Gastroesophageal sphincter (tissue), 4 donors: ENCODE measurements at regions not wholly inside any gene's neighbourhood (a gene's known extent, or its start where the extent isn't known, plus 50 kb on each side); places are given as distances from the start of the nearest gene placed in this dataset.

ENCODE experiments used
- ATAC-seq: fragments of 150-250 bp; one replicate; pipeline ENCODE4 v1.9.1; 2016; ENCODE audit warnings: mild to moderate bottlenecking, moderate library complexity
- H3K27ac ChIP-seq, 4 donors: fragments of 200-600 bp; sonication (generic) in 3 of 4; 1 replicate in 3 of 4; 2 replicates in 1 of 4; pipeline ENCODE4 v1.5.1; 2016 to 2019
- H3K27me3 ChIP-seq: fragments of 200-600 bp; sonication (generic); one replicate; pipeline ENCODE4 v1.5.1; 2019
- H3K36me3 ChIP-seq, 2 donors: fragments of 200-600 bp; sonication (generic); one replicate each; pipeline ENCODE4 v1.5.1; 2019; ENCODE audit warnings: control low read depth in 1 of 2
- H3K4me1 ChIP-seq, 3 donors: fragments of 200-600 bp; sonication (generic); 1 replicate in 2 of 3; 2 replicates in 1 of 3; pipeline ENCODE4 v1.5.1; 2016 to 2019; ENCODE audit warnings: control low read depth in 2 of 3
- H3K4me3 ChIP-seq, 2 donors: fragments of 200-600 bp; sonication (generic); one replicate each; pipeline ENCODE4 v1.5.1; 2019; ENCODE audit warnings: mild to moderate bottlenecking in 1 of 2, moderate library complexity in 1 of 2
- H3K9me3 ChIP-seq, 3 donors: fragments of 200-600 bp; sonication (generic); one replicate each; pipeline ENCODE4 v1.5.1; 2017 to 2019; ENCODE audit warnings: control low read depth in 2 of 3
- CTCF ChIP-seq, 4 experiments: fragments of 200-600 bp in 2 of 4; fragments of 450-650 bp in 2 of 4; sonication (generic) in 1 of 4; IDR thresholded peaks; one replicate each; pipeline ENCODE4 v1.5.1; 2017 to 2019; ENCODE audit warnings: antibody characterized with exemption in 4 of 4, mild to moderate bottlenecking in 2 of 4, moderate library complexity in 2 of 4
- EP300 ChIP-seq: sonication (generic); formaldehyde crosslinking; IDR thresholded peaks from one replicate; pipeline ENCODE4 v1.6.1; 2017; ENCODE audit warnings: antibody characterized with exemption, mild to moderate bottlenecking
- POLR2A ChIP-seq, 2 donors: fragments of 450-650 bp; IDR thresholded peaks; one replicate each; pipeline ENCODE4 v1.6.1; 2017; ENCODE audit warnings: antibody characterized with exemption in 2 of 2, mild to moderate bottlenecking in 2 of 2, moderate library complexity in 1 of 2
- POLR2AphosphoS5 ChIP-seq: sonication (generic); formaldehyde crosslinking; IDR thresholded peaks from one replicate; pipeline ENCODE4 v1.6.1; 2017; ENCODE audit warnings: antibody characterized with exemption
- WGBS, 2 donors: methylation state at CpG; one replicate each; pipeline ENCODE4 v1.1.5; 2018; ENCODE audit warnings: low coverage in 1 of 2; 5-methylcytosine and 5-hydroxymethylcytosine counted together

GRCh38 chr2:235218486-235218907 lies 266.7 kb downstream of the SH3BP4 start:
- ATAC-seq: no peak
- WGBS, 2 donors: 80 to 84% methylated on average over 5 to 7 of the region's 10 CpGs
- Histone ChIP-seq H3K27ac (no peak overlapping the region), H3K27me3 (peaks cover 19% of the 10 kb centered on the region), H3K36me3 (no peaks in the 10 kb centered on the region), H3K4me3 (no peak overlapping the region), H3K9me3 (no peaks in the 10 kb centered on the region), H3K4me1 (no peaks in the 10 kb centered on the region)
- TF ChIP-seq CTCF (IDR thresholded peaks at IDR 0.05) (no peak), POLR2AphosphoS5 (no peak), EP300 (no peak), POLR2A (IDR thresholded peaks at IDR 0.05) (no peak)

GRCh38 chr2:235219048-235219447 lies 267.2 kb downstream of the SH3BP4 start:
- H3K4me1 ChIP-seq: no peaks in the 10 kb centered on the region
- peaks cover 16% of the 10 kb centered on the region for H3K27me3 ChIP-seq
- WGBS, 2 donors: 18 to 73% methylated on average over 3 to 4 of the region's 5 CpGs
- H3K27ac ChIP-seq: no peak overlapping the region
- H3K9me3 ChIP-seq: no peaks in the 10 kb centered on the region
- H3K4me3 ChIP-seq: no peak overlapping the region
- no peaks in the 10 kb centered on the region for H3K36me3 ChIP-seq
- TF ChIP-seq POLR2AphosphoS5 (no peak), CTCF (IDR thresholded peaks at IDR 0.05) (no peak), POLR2A (IDR thresholded peaks at IDR 0.05) (no peak), EP300 (no peak)
- ATAC-seq: no peak

- H3K4me1 ChIP-seq: no peaks in the 10 kb centered on the region
- H3K27me3 ChIP-seq: peaks cover 6% of the 10 kb centered on the region
- no peaks in the 10 kb centered on the region for H3K9me3 ChIP-seq
- H3K4me3 ChIP-seq: no peak overlapping the region
- ATAC-seq: no peak
- H3K27ac ChIP-seq: no peak overlapping the region
- WGBS, 2 donors: no CpG with 5 or more reads among the region's 6 CpGs
- TF ChIP-seq POLR2AphosphoS5 (no peak), POLR2A (IDR thresholded peaks at IDR 0.05) (no peak), EP300 (no peak), CTCF (IDR thresholded peaks at IDR 0.05) (no peak)
- no peaks in the 10 kb centered on the region for H3K36me3 ChIP-seq
Measured at GRCh38 chr2:235220331-235220730, 268.5 kb downstream of the SH3BP4 start.

GRCh38 chr2:235223011-235223410 lies 270.8 kb upstream of the AGAP1 start:
- H3K36me3 ChIP-seq: no peaks in the 10 kb centered on the region
- no peaks in the 10 kb centered on the region for H3K27me3 ChIP-seq
- ATAC-seq: no peak
- no peak for TF ChIP-seq POLR2A (IDR thresholded peaks at IDR 0.05)
- no peak for TF ChIP-seq CTCF (IDR thresholded peaks at IDR 0.05)
- no peak for TF ChIP-seq EP300
- TF ChIP-seq POLR2AphosphoS5: no peak
- no peaks in the 10 kb centered on the region for H3K4me1 ChIP-seq
- no peak overlapping the region for H3K27ac ChIP-seq
- no peaks in the 10 kb centered on the region for H3K9me3 ChIP-seq
- no peak overlapping the region for H3K4me3 ChIP-seq

- Histone ChIP-seq H3K9me3 (no peaks in the 10 kb centered on the region), H3K27me3 (no peaks in the 10 kb centered on the region), H3K4me3 (no peak overlapping the region), H3K4me1 (no peaks in the 10 kb centered on the region), H3K36me3 (no peaks in the 10 kb centered on the region), H3K27ac (no peak overlapping the region)
- no peak for TF ChIP-seq EP300
- no peak for TF ChIP-seq POLR2AphosphoS5
- TF ChIP-seq CTCF (IDR thresholded peaks at IDR 0.05): no peak
- no peak for TF ChIP-seq POLR2A (IDR thresholded peaks at IDR 0.05)
- WGBS, 2 donors: 82 to 100% methylated on average over 1 to 2 of the region's 5 CpGs
- ATAC-seq: no peak
Measured at GRCh38 chr2:235224410-235224809, 269.4 kb upstream of the AGAP1 start.
